A549 (cell line): ENCODE measurements at regions not wholly inside any gene's neighbourhood (a gene's known extent, or its start where the extent isn't known, plus 50 kb on each side); places are given as distances from the start of the nearest gene placed in this dataset.

ENCODE experiments used
- ATAC-seq, 2 experiments: fragments of 200-7000 bp in 1 of 2; fragments of >200 bp in 1 of 2; cut with Nextera tagmentation in 1 of 2; cut with Tn5 transposase in 1 of 2; 3 replicates each; pipeline versions ENCODE4 v1.8.0 to v1.9.1; 2018 to 2020; ENCODE audit warnings: mild to moderate bottlenecking in 1 of 2, moderate library complexity in 1 of 2
- CTCF ChIA-PET: fragments of 300-600 bp; sonication (Branson Sonifier 250); formaldehyde crosslinking; extraction: SDS; loops from one replicate; lab custom pipeline; 2021; ENCODE audit warnings: antibody characterized with exemption, inconsistent platforms; lab: Yijun Ruan, JAX
- POLR2A ChIA-PET: fragments of 350-600 bp; formaldehyde crosslinking; extraction: SDS; loops from one replicate; lab custom pipeline; 2021; ENCODE audit warnings: antibody characterized with exemption, inconsistent platforms; lab: Yijun Ruan, JAX
- DNase-seq, 2 experiments: peaks; one replicate each; pipeline versions ENCODE4 v3.0.0 to v3.0.0-alpha.2; 2011 to 2016; ENCODE audit warnings: low read depth in 1 of 2, low spot score in 1 of 2
- FAIRE-seq: peaks from 2 replicates; lab custom pipeline; 2011; peaks lifted over from hg19 to GRCh38; lab: Jason Lieb, UNC
- H3K27ac ChIP-seq, 2 experiments: fragments of >200 bp; sonication (Bioruptor Twin); formaldehyde crosslinking; 3 replicates each; pipeline ENCODE4 v1.5.1; 2016 to 2017
- H3K4me1 ChIP-seq: fragments of >200 bp; sonication (Bioruptor Twin); formaldehyde crosslinking; 3 replicates; pipeline ENCODE4 v1.6.1; 2016
- H3K4me2 ChIP-seq: fragments of >200 bp; sonication (Bioruptor Twin); formaldehyde crosslinking; 3 replicates; pipeline ENCODE4 v1.6.1; 2016
- H3K4me3 ChIP-seq: fragments of >200 bp; sonication (Bioruptor Twin); formaldehyde crosslinking; 3 replicates; pipeline ENCODE4 v1.5.1; 2016
- H3K9me3 ChIP-seq: fragments of >200 bp; sonication (Bioruptor Twin); formaldehyde crosslinking; 3 replicates; pipeline ENCODE4 v1.6.1; 2016
- BCL3 ChIP-seq: fragments of >200 bp; sonication (Bioruptor Twin); formaldehyde crosslinking; IDR thresholded peaks from 3 replicates; pipeline ENCODE4 v1.6.1; 2016
- CTCF ChIP-seq: fragments of >200 bp; sonication (Bioruptor Twin); formaldehyde crosslinking; IDR thresholded peaks from 3 replicates; pipeline ENCODE4 v1.5.1; 2016
- ESRRA ChIP-seq: fragments of 150-350 bp; IDR thresholded peaks from 2 replicates; pipeline ENCODE4 v1.6.1; 2014; ENCODE audit warnings: mild to moderate bottlenecking, low read length, borderline replicate concordance
- KDM1A ChIP-seq: fragments of 200-600 bp; sonication (generic); IDR thresholded peaks from 2 replicates; pipeline ENCODE4 v1.6.1; 2016; ENCODE audit warnings: low read depth, mild to moderate bottlenecking
- MAFK ChIP-seq: fragments of 450-650 bp; IDR thresholded peaks from 2 replicates; pipeline ENCODE4 v1.6.1; 2014; ENCODE audit not compliant: partially characterized antibody
- MAX ChIP-seq: IDR thresholded peaks from 2 replicates; pipeline ENCODE4 v1.6.1; 2012
- RAD21 ChIP-seq, 2 experiments: fragments of >200 bp in 1 of 2; sonication (Bioruptor Twin) in 1 of 2; formaldehyde crosslinking in 1 of 2; IDR thresholded peaks in 1 of 2; conservative IDR thresholded peaks in 1 of 2; 2 replicates in 1 of 2; 3 replicates in 1 of 2; pipeline ENCODE4 v1.6.1; 2012 to 2018; ENCODE audit warnings: inconsistent platforms in 1 of 2
- REST ChIP-seq: fragments of 200-600 bp; sonication (generic); IDR thresholded peaks from 2 replicates; pipeline ENCODE4 v1.6.1; 2016; ENCODE audit warnings: antibody characterized with exemption, mild to moderate bottlenecking, moderate library complexity
- SREBF2 ChIP-seq: fragments of 450-650 bp; IDR thresholded peaks from 2 replicates; pipeline ENCODE4 v1.6.1; 2014; ENCODE audit warnings: mild to moderate bottlenecking, moderate library complexity
- USF2 ChIP-seq: fragments of 450-650 bp; IDR thresholded peaks from 2 replicates; pipeline ENCODE4 v1.6.1; 2014; ENCODE audit warnings: antibody characterized with exemption
- ZSCAN20 ChIP-seq: fragments of 250-450 bp; sonication (Bioruptor Pico); IDR thresholded peaks from 2 replicates; pipeline ENCODE4 v1.8.0; 2022; ENCODE audit warnings: mild to moderate bottlenecking, moderate library complexity
- WGBS: methylation state at CpG from one replicate; pipeline ENCODE4 v1.1.6; 2017; ENCODE audit errors: missing lambda C conversion rate; 5-methylcytosine and 5-hydroxymethylcytosine counted together

GRCh38 chrX:9352243-9352642 lies 112.6 kb upstream of the TBL1X start:
- CTCF ChIA-PET: interaction anchor here (1.3 kb wide), 1 partner anchor 27 kb away, joined by 3 read pairs; no protein-coding TSS in a partner anchor
- peak overlapping the region in 1 of 2 experiments; percentile 64; a peak in 3 of 6 replicates for H3K27ac ChIP-seq
- POLR2A ChIA-PET: no interaction called here
- H3K4me2 ChIP-seq: peak overlapping the region; percentile 36
- H3K4me3 ChIP-seq: no peak overlapping the region
- no peak for DNase-seq
- peak; percentile 100 for FAIRE-seq
- peaks cover 31% of the 10 kb centered on the region for H3K4me1 ChIP-seq
- H3K9me3 ChIP-seq: no peaks in the 10 kb centered on the region
- WGBS: 68% methylated on average over 4 of the region's 4 CpGs
- no peak for ATAC-seq
- TF ChIP-seq BCL3: no peak
- TF ChIP-seq KDM1A: no peak
- peak; percentile 89 for TF ChIP-seq MAFK

GRCh38 chrX:9352694-9353411 lies 112.0 kb upstream of the TBL1X start:
- POLR2A ChIA-PET: no interaction called here

GRCh38 chrX:9354918-9355317 lies 109.9 kb upstream of the TBL1X start:
- H3K27ac ChIP-seq: no peak overlapping the region
- ChIA-PET POLR2A (no interaction called here), CTCF (no interaction called here)
- 87% methylated on average over 9 of the region's 9 CpGs for WGBS
- H3K9me3 ChIP-seq: no peaks in the 10 kb centered on the region
- H3K4me1 ChIP-seq: peaks cover 23% of the 10 kb centered on the region
- no peak for DNase-seq
- no peak overlapping the region for H3K4me3 ChIP-seq
- no peak overlapping the region for H3K4me2 ChIP-seq
- FAIRE-seq: no peak
- no peak for TF ChIP-seq ESRRA
- TF ChIP-seq REST: no peak
- TF ChIP-seq USF2: no peak
- TF ChIP-seq RAD21 (conservative IDR thresholded peaks at IDR 0.05 in 1 of 2, IDR thresholded peaks at IDR 0.05 in 1 of 2): no peak
- no peak for TF ChIP-seq ZSCAN20 (CRISPR knock-in tag)
- no peak for ATAC-seq

More at GRCh38 chrX:9352694-9353411, 112.0 kb upstream of the TBL1X start:
- Histone ChIP-seq H3K27ac (peak overlapping the region in 1 of 2 experiments; percentile 64; a peak in 3 of 6 replicates), H3K4me1 (peaks cover 31% of the 10 kb centered on the region), H3K4me3 (no peak overlapping the region), H3K4me2 (peak overlapping the region; percentile 36; the same call in 1 of the 3 replicates), H3K9me3 (no peaks in the 10 kb centered on the region)
- ATAC-seq (no peak), FAIRE-seq (peak; percentile 95), DNase-seq (peak in 1 of 2 experiments; percentile 5)
- TF ChIP-seq SREBF2 (no peak), MAFK (peak; percentile 2)
- CTCF ChIA-PET: interaction anchor here (1.3 kb wide), 1 partner anchor 26 kb away, joined by 3 read pairs; no protein-coding TSS in a partner anchor
- WGBS: 84% methylated on average over 15 of the region's 15 CpGs

GRCh38 chrX:9355739-9356138 lies 109.1 kb upstream of the TBL1X start:
- ATAC-seq (no peak), DNase-seq (no peak), FAIRE-seq (no peak)
- Histone ChIP-seq H3K4me1 (peaks cover 15% of the 10 kb centered on the region), H3K9me3 (no peaks in the 10 kb centered on the region), H3K27ac (no peak overlapping the region), H3K4me2 (no peak overlapping the region), H3K4me3 (no peak overlapping the region)
- WGBS: 76% methylated on average over 9 of the region's 9 CpGs
- no peak for TF ChIP-seq MAX
- TF ChIP-seq REST: no peak
- TF ChIP-seq CTCF: no peak
- CTCF ChIA-PET: interaction anchor here (0.9 to 1.6 kb wide), 2 partner anchors 42 to 353 kb away, joined by 3 to 4 read pairs; no protein-coding TSS in a partner anchor
- POLR2A ChIA-PET: no interaction called here
